ENCODE measurements at regions not wholly inside any gene's neighbourhood (a gene's known extent, or its start where the extent isn't known, plus 50 kb on each side); places are given as distances from the start of the nearest gene placed in this dataset.
"Not testable (repeated sequence)": the region's sequence is repeated elsewhere in the genome, so short reads cannot be mapped to it uniquely, and the experiment has no call there.

GRCh38 chr4:162838671-162839070, 328.0 kb downstream of the NAF1 start:
- no peak overlapping the region for H3K4me3 ChIP-seq (ENCODE audit: low read depth, low read length)
- DNase-seq (ENCODE audit: low read depth): no peak
- no peak for TF ChIP-seq CTCF (IDR thresholded peaks at IDR 0.05; ENCODE audit: low read depth, low read length)
- no peak for TF ChIP-seq POLR2A (IDR thresholded peaks at IDR 0.05; ENCODE audit: extremely low read depth, insufficient read length)
- no peak for TF ChIP-seq MAX (IDR thresholded peaks at IDR 0.05; ENCODE audit: low read depth, low read length)
- TF ChIP-seq MYC (IDR thresholded peaks at IDR 0.05; ENCODE audit: low read depth, low read length): no peak

GRCh38 chr4:162837679-162838078, 329.0 kb downstream of the NAF1 start:
- no peak for DNase-seq (ENCODE audit: low read depth)
- H3K4me3 ChIP-seq (ENCODE audit: low read depth, low read length): no peak overlapping the region
- TF ChIP-seq MAX (IDR thresholded peaks at IDR 0.05; ENCODE audit: low read depth, low read length) (no peak), CTCF (IDR thresholded peaks at IDR 0.05; ENCODE audit: low read depth, low read length) (no peak), POLR2A (IDR thresholded peaks at IDR 0.05; ENCODE audit: extremely low read depth, insufficient read length) (no peak), MYC (IDR thresholded peaks at IDR 0.05; ENCODE audit: low read depth, low read length) (no peak)

GRCh38 chr4:162837241-162837640, 329.4 kb downstream of the NAF1 start:
- no peak overlapping the region for H3K4me3 ChIP-seq (ENCODE audit: low read depth, low read length)
- no peak for TF ChIP-seq CTCF (IDR thresholded peaks at IDR 0.05; ENCODE audit: low read depth, low read length)
- TF ChIP-seq MAX (IDR thresholded peaks at IDR 0.05; ENCODE audit: low read depth, low read length): no peak
- no peak for TF ChIP-seq POLR2A (IDR thresholded peaks at IDR 0.05; ENCODE audit: extremely low read depth, insufficient read length)
- no peak for TF ChIP-seq MYC (IDR thresholded peaks at IDR 0.05; ENCODE audit: low read depth, low read length)
- no peak for DNase-seq (ENCODE audit: low read depth)

- no peak for TF ChIP-seq POLR2A (IDR thresholded peaks at IDR 0.05; ENCODE audit: extremely low read depth, insufficient read length)
- no peak for TF ChIP-seq CTCF (IDR thresholded peaks at IDR 0.05; ENCODE audit: low read depth, low read length)
- TF ChIP-seq MAX (IDR thresholded peaks at IDR 0.05; ENCODE audit: low read depth, low read length): no peak
- TF ChIP-seq MYC (IDR thresholded peaks at IDR 0.05; ENCODE audit: low read depth, low read length): no peak
- no peak for DNase-seq (ENCODE audit: low read depth)
- no peak overlapping the region for H3K4me3 ChIP-seq (ENCODE audit: low read depth, low read length)
These were observed 329.9 kb downstream of the NAF1 start for GRCh38 chr4:162836773-162837172.

- not testable (repeated sequence) for H3K4me3 ChIP-seq (ENCODE audit: low read depth, low read length); DNase-seq (ENCODE audit: low read depth)
These were observed 330.4 kb downstream of the NAF1 start for GRCh38 chr4:162836258-162836657.

- H3K4me3 ChIP-seq (ENCODE audit: low read depth, low read length): no peak overlapping the region
- no peak for DNase-seq (ENCODE audit: low read depth)
- TF ChIP-seq MAX (IDR thresholded peaks at IDR 0.05; ENCODE audit: low read depth, low read length) (no peak), MYC (IDR thresholded peaks at IDR 0.05; ENCODE audit: low read depth, low read length) (no peak), POLR2A (IDR thresholded peaks at IDR 0.05; ENCODE audit: extremely low read depth, insufficient read length) (no peak), CTCF (IDR thresholded peaks at IDR 0.05; ENCODE audit: low read depth, low read length) (no peak)
These were observed 335.8 kb downstream of the NAF1 start for GRCh38 chr4:162830899-162831298.

- not testable (repeated sequence) for DNase-seq (ENCODE audit: low read depth); H3K4me3 ChIP-seq (ENCODE audit: low read depth, low read length)
These were observed 349.3 kb downstream of the NAF1 start for GRCh38 chr4:162817374-162817773.

Data from NB4 (cell line).